ENCODE measurements at regions not wholly inside any gene's neighbourhood (a gene's known extent, or its start where the extent isn't known, plus 50 kb on each side); places are given as distances from the start of the nearest gene placed in this dataset.

GRCh38 chr1:95778217-95778616 lies 544.2 kb downstream of the RWDD3 start:
- TF ChIP-seq POLR2A (IDR thresholded peaks at IDR 0.05; ENCODE audit: low read depth, low read length) (no peak), POLR2AphosphoS5 (IDR thresholded peaks at IDR 0.05; ENCODE audit: low read depth, low read length) (no peak), TAF1 (IDR thresholded peaks at IDR 0.05; ENCODE audit: borderline replicate concordance, low read depth, low read length) (no peak)

All from GM12892 (cell line).